Erythroblast (primary cell): ENCODE measurements at regions not wholly inside any gene's neighbourhood (a gene's known extent, or its start where the extent isn't known, plus 50 kb on each side); places are given as distances from the start of the nearest gene placed in this dataset.

Source experiments
- GATA1 ChIP-seq: IDR thresholded peaks from 2 replicates; pipeline ENCODE4 v1.6.1; 2011; ENCODE audit warnings: low read depth, mild to moderate bottlenecking, control low read depth, low read length, moderate library complexity
- POLR2A ChIP-seq: IDR thresholded peaks from 2 replicates; pipeline ENCODE4 v1.6.1; 2011; ENCODE audit warnings: mild to moderate bottlenecking, low read length

DNA sequence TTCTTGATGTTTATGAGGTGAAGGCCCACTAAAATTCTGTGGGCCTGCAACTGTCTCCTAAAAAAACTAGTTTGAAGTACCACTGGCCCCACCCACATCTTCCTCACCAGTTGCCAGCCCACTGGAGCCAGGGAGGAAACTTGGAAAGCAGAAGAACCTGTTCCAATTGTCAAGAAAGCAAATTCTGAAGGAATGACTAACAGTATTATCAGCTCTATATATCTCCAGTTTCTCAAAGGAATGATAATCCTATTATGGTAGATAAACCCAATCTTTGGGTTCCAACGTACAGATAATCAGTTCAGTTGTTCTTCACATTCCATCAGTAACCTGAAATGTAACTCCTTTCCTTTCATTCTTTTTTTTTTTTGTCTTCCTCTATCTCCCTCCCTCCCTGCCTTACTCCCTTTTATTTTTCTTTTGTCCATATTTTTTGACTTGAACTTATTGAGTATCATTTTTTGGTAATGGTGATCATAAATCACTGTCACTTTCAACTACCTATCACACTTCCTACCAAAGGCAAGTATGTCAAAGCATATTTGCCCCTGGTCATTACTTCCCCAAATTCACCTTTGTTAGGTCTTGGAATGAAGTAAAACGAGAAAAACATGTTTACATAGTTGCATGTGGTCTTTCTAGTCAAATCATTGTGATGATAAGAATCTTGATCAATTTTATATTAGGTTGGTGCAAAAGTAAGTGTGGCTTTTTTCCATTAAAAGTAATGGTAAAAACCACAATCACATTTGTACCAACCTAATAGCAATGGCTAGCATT lies 943.4 kb downstream of the TTLL7 start:
- TF ChIP-seq POLR2A = no peak
- TF ChIP-seq GATA1 = no peak
